HCT116 (cell line): ENCODE measurements at regions not wholly inside any gene's neighbourhood (a gene's known extent, or its start where the extent isn't known, plus 50 kb on each side); places are given as distances from the start of the nearest gene placed in this dataset.

Experiments used
- ATF3 ChIP-seq: IDR thresholded peaks from 2 replicates; pipeline ENCODE4 v1.6.1; 2012
- CTCF ChIP-seq, 3 experiments: fragments of 200-600 bp in 1 of 3; sonication (generic) in 1 of 3; IDR thresholded peaks in 2 of 3; conservative IDR thresholded peaks in 1 of 3; 2 replicates each; pipeline ENCODE4 v1.5.1; 2012 to 2017; ENCODE audit warnings: low read depth in 2 of 3, low read length in 2 of 3, antibody characterized with exemption in 1 of 3, borderline replicate concordance in 1 of 3, control low read depth in 1 of 3, mild to moderate bottlenecking in 1 of 3, mixed read lengths in 1 of 3, mixed run types in 1 of 3, moderate library complexity in 1 of 3; ENCODE audit not compliant: insufficient read depth in 1 of 3
- EZH2 ChIP-seq: fragments of 200-600 bp; sonication (generic); IDR thresholded peaks from 2 replicates; pipeline ENCODE4 v1.6.1; 2017; ENCODE audit warnings: antibody characterized with exemption, mixed run types
- EZH2phosphoT487 ChIP-seq: fragments of 200-600 bp; IDR thresholded peaks from 2 replicates; pipeline ENCODE4 v1.6.1; 2018; ENCODE audit warnings: antibody characterized with exemption, borderline replicate concordance
- FOSL1 ChIP-seq: IDR thresholded peaks from 2 replicates; pipeline ENCODE4 v1.6.1; 2012; ENCODE audit warnings: low read depth
- JUND ChIP-seq: IDR thresholded peaks from 2 replicates; pipeline ENCODE4 v1.6.1; 2012
- MAX ChIP-seq: IDR thresholded peaks from 2 replicates; pipeline ENCODE4 v1.6.1; 2012
- POLR2A ChIP-seq: IDR thresholded peaks from 2 replicates; pipeline ENCODE4 v1.7.0; 2011; ENCODE audit warnings: borderline replicate concordance; ENCODE audit not compliant: insufficient read depth, insufficient read length; ENCODE audit errors: extremely low read depth
- POLR2AphosphoS5 ChIP-seq: IDR thresholded peaks from 2 replicates; pipeline ENCODE4 v1.6.1; 2011; ENCODE audit warnings: mild to moderate bottlenecking, low read depth, low read length, moderate library complexity
- RAD21 ChIP-seq: IDR thresholded peaks from 2 replicates; pipeline ENCODE4 v1.6.1; 2012; ENCODE audit warnings: low read depth, mild to moderate bottlenecking
- REST ChIP-seq: IDR thresholded peaks from 2 replicates; pipeline ENCODE4 v1.6.1; 2012; ENCODE audit warnings: low read depth
- SP1 ChIP-seq: IDR thresholded peaks from 2 replicates; pipeline ENCODE4 v1.6.1; 2012; ENCODE audit warnings: low read depth
- TCF7L2 ChIP-seq: IDR thresholded peaks from 2 replicates; pipeline ENCODE4 v1.7.0; 2011; ENCODE audit warnings: borderline replicate concordance, inconsistent platforms; ENCODE audit not compliant: insufficient read depth, insufficient read length; ENCODE audit errors: extremely low read depth
- ZFX ChIP-seq: fragments of 450-650 bp; IDR thresholded peaks from 2 replicates; pipeline ENCODE4 v1.6.1; 2017

GRCh38 chr6:55998576-55998975, 123.2 kb upstream of the BMP5 start:
- TF ChIP-seq POLR2AphosphoS5 (no peak), POLR2A (no peak), JUND (no peak), EZH2phosphoT487 (no peak), CTCF (IDR thresholded peaks at IDR 0.05 in 2 of 3, conservative IDR thresholded peaks at IDR 0.05 in 1 of 3; ENCODE audit: borderline replicate concordance in 1 of 3, insufficient read depth in 1 of 3, low read depth in 2 of 3, low read length in 2 of 3) (no peak), FOSL1 (no peak), ATF3 (no peak), ZFX (no peak), EZH2 (no peak), REST (no peak; the same call in 1 of the 2 replicates), TCF7L2 (no peak), RAD21 (no peak), MAX (no peak), SP1 (no peak)
